GM19455 (cell line): ENCODE measurements at regions not wholly inside any gene's neighbourhood (a gene's known extent, or its start where the extent isn't known, plus 50 kb on each side); places are given as distances from the start of the nearest gene placed in this dataset.
"Not testable (repeated sequence)": the region's sequence is repeated elsewhere in the genome, so short reads cannot be mapped to it uniquely, and the experiment has no call there.

Source experiments
- ATAC-seq: cut with Tn5 transposase; IDR thresholded peaks from one replicate; pipeline ENCODE4 v1.9.1; 2021; ENCODE audit not compliant: unreplicated experiment

GRCh38 chr12:125966641-125967040 lies 901.4 kb downstream of the AACS start:
- ATAC-seq = no peak

- no peak for ATAC-seq
These were observed 903.2 kb downstream of the AACS start for GRCh38 chr12:125968413-125968812.

- ATAC-seq = no peak
These were observed 906.7 kb downstream of the AACS start for GRCh38 chr12:125971981-125972380.

- no peak for ATAC-seq
These were observed 913.1 kb downstream of the AACS start for GRCh38 chr12:125978286-125978685.

- no peak for ATAC-seq
These were observed 916.5 kb downstream of the AACS start for GRCh38 chr12:125981610-125982253.

- ATAC-seq = no peak
These were observed 918.0 kb downstream of the AACS start for GRCh38 chr12:125983094-125983783.

GRCh38 chr12:125983784-125984500 lies 918.7 kb downstream of the AACS start:
- no peak for ATAC-seq

- no peak for ATAC-seq
These were observed 923.3 kb downstream of the AACS start for GRCh38 chr12:125988545-125988944.

GRCh38 chr12:125989696-125990095 lies 924.5 kb downstream of the AACS start:
- no peak for ATAC-seq

- no peak for ATAC-seq
These were observed 931.2 kb downstream of the AACS start for GRCh38 chr12:125996443-125996842.

- ATAC-seq = no peak
These were observed 934.4 kb downstream of the AACS start for GRCh38 chr12:125999628-126000027.

- ATAC-seq = no peak
These were observed 954.1 kb downstream of the AACS start for GRCh38 chr12:126019385-126019784.

GRCh38 chr12:126021675-126022074 lies 956.4 kb downstream of the AACS start:
- ATAC-seq = no peak

GRCh38 chr12:126027825-126028224 lies 962.6 kb downstream of the AACS start:
- ATAC-seq = no peak

GRCh38 chr12:126030573-126030972 lies 965.3 kb downstream of the AACS start:
- ATAC-seq = no peak

- ATAC-seq = no peak
These were observed 968.5 kb downstream of the AACS start for GRCh38 chr12:126033751-126034150.

GRCh38 chr12:126036348-126036747 lies 971.1 kb downstream of the AACS start:
- no peak for ATAC-seq

- no peak for ATAC-seq
These were observed 973.2 kb downstream of the AACS start for GRCh38 chr12:126038434-126038833.

- no peak for ATAC-seq
These were observed 975.1 kb downstream of the AACS start for GRCh38 chr12:126040307-126040706.

GRCh38 chr12:126042286-126042685 lies 977.1 kb downstream of the AACS start:
- no peak for ATAC-seq

GRCh38 chr12:126049501-126049900 lies 984.3 kb downstream of the AACS start:
- ATAC-seq = not testable (repeated sequence)

- no peak for ATAC-seq
These were observed 986.4 kb downstream of the AACS start for GRCh38 chr12:126051611-126052107.
